Smooth muscle cell of the brain vasculature (primary cell): ENCODE measurements at regions not wholly inside any gene's neighbourhood (a gene's known extent, or its start where the extent isn't known, plus 50 kb on each side); places are given as distances from the start of the nearest gene placed in this dataset.
"Not testable (repeated sequence)": the region's sequence is repeated elsewhere in the genome, so short reads cannot be mapped to it uniquely, and the experiment has no call there.

ENCODE experiments used
- DNase-seq: peaks from one replicate; pipeline ENCODE4 v3.0.0-alpha.2; 2012; ENCODE audit warnings: low read depth, low spot score

DNA sequence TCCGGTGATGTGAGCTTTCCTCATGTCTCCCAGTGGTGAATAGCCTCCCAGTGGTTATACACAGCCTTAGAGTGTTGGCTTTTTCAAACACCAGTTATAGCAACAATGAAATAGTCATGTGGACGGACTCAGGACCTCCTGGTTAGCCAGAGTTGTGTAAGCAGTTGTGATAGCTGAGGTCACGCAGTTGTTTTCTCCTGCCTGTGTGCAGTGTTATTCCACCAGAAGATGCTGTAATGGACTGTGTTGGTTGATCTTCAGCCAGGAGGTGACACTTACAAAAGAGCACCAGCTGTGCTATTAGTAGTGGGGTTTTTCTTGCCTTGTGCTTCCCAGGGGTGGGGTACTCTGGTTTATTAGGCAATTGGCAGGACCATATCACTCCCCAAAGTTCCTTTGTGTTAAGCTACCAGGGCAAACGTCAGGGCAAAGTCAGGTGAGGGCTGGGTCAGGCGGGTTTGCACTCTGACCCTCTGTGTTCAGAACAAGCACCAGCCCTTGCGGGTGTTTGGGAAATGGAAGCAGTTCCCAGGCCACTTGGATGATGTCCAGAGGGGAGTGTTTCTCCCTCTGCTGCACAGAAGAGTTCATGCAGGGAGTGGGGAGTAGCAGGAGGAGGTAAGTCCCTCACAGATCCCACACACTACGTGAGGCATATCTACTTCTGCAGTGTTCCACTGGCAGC is 252.6 kb downstream of the TMEM47 start:
- peak; percentile 58 for DNase-seq

DNA sequence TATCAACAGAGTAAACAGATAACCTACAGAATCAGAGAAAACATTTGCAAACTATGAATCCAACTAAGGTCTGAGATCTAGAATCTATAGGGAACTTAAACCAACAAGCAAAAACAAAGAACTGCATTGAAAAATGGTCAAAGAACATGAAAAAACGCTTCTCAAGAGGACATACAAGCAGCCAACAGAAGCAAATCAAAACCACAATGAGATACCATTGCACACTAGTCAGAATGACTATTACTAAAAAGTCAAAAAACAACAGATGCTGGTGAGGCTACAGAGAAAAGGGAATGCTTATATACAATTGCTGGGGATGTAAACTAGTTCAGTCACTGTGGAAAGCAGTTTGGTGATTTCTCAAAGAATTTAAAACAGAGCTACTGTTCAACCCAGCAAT is 255.7 kb downstream of the TMEM47 start:
- DNase-seq: no peak

GRCh38 chrX:34382416-34382815 is 250.3 kb upstream of the FAM47A start:
- DNase-seq: peak; percentile 53

- no peak for DNase-seq
These were observed 249.1 kb upstream of the FAM47A start for GRCh38 chrX:34381241-34381640.

DNA sequence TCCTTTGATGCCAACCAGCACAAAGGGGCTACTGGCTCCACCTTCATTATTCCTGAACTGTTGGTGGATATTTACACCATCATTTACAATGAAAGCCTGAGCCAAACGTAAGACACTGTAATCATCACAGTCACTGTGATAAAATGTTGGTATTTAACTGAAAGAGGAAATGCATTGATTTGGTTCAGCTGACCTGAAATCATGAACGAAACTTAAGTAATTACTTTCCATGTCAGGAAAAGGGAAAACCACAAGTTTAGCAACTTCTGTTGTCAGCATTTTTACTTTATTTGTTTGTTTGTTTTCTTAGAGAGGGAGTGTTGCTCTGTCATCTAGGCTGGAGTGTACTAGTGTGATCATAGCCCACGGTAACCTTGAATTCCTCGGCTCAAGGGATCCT is 247.8 kb upstream of the FAM47A start:
- DNase-seq: no peak

- no peak for DNase-seq
These were observed 245.5 kb upstream of the FAM47A start for GRCh38 chrX:34377645-34378044.

GRCh38 chrX:34371754-34372153 is 239.6 kb upstream of the FAM47A start:
- no peak for DNase-seq

DNA sequence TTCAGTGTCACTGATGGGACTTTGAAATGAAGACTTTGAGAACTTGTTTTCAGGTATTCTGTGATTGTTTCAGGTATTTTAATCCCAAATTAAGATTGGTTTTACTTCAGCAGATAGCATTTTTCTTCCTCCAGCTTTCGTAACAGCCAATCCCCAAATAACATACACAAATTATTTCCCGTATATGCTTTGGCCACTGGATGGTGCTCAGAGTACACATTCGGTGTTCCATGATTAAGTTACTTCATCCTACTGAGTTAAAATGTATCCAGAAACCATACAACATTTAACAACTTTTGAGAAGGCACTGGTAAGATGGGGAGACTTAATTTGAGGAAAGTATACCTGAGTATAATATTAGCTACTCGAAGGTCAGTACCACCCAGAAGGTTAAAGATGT is 233.4 kb upstream of the FAM47A start:
- DNase-seq: peak; percentile 12

DNA sequence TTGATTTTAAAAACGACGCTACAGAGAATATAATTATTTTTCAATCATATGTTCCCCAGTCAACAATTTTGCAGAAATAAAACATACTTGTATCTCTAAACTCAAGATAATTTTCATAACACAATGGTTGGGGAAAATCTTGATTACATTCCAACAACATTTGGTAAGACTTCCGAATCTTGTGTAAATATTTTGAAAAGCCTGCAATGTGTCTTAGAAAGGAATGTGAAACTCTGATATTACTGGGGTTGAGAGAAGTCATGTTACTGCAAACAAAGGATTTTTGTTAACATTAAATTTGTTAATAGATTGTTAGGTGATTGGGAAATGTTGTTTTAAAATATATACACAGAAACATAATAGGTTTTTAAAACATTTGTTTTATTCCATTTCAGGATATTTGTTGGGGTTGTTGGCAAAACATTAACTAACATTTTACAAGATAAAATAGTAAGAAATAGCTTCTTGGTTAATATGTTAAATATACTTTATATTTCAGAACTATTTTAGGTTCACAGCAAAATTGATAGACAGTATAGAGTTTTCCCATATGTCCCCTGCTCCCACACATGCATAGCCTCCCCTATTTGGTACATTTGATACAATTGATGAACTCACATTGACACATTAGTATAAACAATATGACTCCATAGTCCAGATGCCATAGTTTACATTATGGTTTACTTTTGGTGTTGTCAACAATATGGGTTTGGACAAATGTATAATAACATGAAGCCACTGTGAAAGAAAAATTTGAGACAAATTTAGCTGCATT is 218.6 kb upstream of the FAM47A start:
- no peak for DNase-seq

DNA sequence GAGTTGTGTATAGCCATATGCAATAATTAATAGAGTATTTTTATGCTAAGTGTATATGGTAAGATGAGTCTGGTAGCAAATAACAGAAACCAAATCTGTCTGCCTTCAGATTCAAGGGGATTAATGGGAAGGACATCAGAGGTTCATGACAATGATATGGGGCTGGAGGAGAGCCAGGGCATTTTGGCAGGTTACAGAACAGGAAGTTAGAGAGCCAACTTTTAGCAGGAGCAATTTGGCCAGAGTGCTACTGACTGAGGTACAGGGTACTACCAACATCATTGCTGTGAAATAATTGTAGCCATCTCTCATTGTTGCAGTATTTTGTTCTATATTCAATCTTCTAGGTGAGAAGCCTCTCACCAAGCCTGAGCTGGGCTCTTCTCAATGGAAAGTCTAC is 210.9 kb upstream of the FAM47A start:
- no peak for DNase-seq

GRCh38 chrX:34341814-34342213 is 209.7 kb upstream of the FAM47A start:
- no peak for DNase-seq

GRCh38 chrX:34341258-34341657 is 209.1 kb upstream of the FAM47A start:
- no peak for DNase-seq

DNA sequence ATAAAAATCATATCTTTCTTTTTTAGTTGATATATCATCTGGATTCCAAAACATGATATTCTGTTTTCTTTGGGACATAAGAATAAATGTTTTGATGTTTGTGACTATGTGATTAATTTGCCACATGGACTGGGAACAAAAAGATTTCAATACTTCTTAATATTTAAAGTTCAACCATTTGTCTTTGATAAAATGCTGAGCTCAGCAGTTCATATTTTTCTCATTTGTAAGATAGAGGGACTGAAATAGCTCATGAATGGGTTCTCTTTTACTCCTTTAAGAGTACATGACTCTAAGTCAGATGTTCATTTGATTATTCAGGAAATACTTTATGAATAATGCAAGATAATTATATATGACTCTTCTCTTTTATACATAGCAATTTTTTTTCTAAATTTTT is 205.9 kb upstream of the FAM47A start:
- no peak for DNase-seq

GRCh38 chrX:34335376-34335775 is 203.3 kb upstream of the FAM47A start:
- DNase-seq: not testable (repeated sequence)

GRCh38 chrX:34332334-34332733 is 200.2 kb upstream of the FAM47A start:
- DNase-seq: no peak

DNA sequence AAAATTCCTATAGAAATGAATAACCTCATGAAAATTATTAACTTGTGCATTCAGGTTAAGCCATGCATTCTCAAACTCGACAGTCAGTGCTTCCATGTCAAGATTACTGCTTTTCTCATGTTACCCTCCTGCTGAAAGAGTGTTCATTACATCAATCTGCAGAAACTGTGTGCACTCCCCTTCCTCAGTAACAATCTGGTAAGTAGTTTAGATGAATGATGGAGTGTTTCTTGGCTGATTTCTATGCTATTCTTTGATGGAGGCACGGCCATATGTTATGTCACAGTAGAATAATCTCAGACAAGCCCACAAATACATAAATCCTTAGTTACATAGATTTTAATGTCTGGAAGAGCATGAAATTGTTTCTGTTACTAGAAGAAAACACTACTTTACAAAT is 193.3 kb upstream of the FAM47A start:
- DNase-seq: no peak

GRCh38 chrX:34320424-34320823 is 188.3 kb upstream of the FAM47A start:
- DNase-seq: not testable (repeated sequence)

DNA sequence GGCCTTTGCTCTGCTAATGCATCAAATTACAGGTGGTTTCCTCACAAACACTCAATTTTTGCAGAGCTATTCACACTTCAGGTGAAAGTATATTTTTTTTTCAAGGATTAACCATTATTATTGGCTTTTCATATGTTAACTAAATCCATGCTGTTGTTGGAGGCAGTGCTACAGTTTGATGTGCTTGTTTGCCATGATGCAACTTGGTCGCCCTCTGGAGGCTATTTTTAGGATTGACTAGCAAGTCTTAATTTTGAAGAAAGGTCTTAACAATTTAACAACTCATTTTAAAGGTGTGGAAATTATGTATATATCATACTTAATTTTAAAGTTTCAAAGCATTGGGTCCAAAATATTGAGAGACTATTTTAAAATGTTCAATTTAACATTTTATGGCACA is 168.8 kb upstream of the FAM47A start:
- no peak for DNase-seq

DNA sequence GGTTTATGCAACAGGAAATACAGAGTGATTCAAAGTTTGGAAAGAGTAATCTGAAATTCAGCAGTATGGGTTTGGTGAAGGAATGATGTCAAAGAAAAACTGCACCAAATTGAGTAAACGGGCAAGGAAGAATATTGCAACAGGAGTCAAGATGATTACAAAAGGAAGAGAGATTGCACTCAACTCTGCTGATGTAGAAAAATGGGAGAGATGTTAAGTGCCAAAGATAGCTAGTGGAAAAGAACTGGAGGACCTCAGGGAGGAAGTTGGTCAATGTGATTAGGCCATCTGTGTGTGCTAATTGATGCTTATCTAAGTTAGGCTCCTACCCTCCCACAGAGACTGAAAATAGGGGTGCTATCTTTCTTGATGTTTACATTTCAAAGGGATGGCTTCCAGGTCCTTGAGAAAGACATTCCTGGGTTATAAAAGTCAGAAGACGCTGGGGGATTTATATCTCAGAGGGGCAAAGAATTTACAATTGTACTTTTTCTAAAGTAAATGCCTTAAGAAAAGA is 167.4 kb upstream of the FAM47A start:
- no peak for DNase-seq

DNA sequence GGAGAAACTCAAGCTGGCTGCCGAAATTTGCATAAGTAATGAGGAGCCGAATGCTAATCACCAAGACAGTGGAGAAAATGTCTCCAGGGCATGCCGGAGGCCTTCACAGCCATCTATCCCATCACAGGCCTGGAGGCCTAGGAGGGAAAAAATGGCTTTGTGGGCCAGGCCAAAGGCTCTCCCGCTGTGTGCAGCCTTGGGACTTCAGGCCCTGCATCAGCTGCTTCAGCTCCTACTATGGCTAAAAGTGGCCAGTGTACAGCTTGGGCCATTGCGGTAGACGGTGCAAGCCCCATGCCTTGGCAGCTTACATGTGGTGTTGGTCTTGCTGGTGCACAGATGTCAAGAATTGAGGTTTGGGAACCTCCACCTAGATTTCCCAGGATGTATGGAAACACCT is 162.6 kb upstream of the FAM47A start:
- no peak for DNase-seq

DNA sequence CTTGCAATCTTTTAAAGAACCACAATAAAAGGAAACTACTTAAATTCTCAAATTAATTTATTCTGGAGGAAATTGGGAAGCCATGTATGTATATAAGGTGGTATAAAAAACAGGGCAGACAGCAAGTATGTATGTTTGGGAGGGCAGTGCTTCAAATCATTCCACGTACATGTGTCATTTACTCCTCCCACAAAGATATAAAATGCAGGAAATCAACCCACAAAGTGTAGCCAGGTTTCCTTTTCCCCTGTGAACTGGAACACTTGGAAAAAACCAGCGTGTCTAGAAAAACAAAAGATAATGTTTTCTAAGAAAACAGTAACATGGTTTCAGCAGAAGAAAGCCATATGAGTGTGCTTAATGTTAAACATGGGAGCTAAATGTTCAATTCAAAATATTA is 156.7 kb upstream of the FAM47A start:
- DNase-seq: no peak

- no peak for DNase-seq
These were observed 147.9 kb upstream of the FAM47A start for GRCh38 chrX:34279866-34280560.

GRCh38 chrX:34275699-34276098 is 143.6 kb upstream of the FAM47A start:
- DNase-seq: no peak
